ENCODE measurements at regions not wholly inside any gene's neighbourhood (a gene's known extent, or its start where the extent isn't known, plus 50 kb on each side); places are given as distances from the start of the nearest gene placed in this dataset.

DNA sequence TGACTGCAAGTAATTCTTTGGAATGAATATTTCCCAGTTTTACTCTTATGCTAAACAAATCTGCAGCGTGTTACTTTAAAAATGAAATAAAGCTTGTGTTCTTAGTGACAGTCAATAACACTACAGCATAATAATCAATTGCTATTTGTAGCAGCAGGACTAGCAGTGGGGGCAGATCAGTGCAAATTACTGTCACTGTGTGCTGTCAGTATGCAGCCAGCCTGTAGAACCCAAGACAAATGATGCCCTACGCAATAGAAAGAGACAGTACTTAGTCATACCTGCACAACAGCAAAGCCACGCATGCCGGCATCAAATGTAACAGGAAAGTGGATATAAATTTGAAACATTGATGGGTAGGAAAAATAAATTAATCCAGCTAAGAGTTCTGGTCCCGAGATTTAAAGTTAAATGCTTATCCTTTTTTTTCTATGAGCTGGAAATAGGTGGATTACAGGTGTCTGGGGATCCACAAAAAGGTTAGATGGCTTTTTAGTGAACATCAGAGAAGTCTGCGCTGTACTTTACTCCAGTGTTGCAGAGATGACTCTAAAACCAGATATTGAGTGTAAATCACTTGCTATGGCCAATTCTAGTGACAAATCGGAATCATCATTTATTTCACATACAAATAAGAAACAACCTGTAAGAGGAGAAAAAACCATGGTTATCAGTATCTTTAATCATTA lies 812.4 kb upstream of the ZEB2 start:
- Histone ChIP-seq H3K9me3 (ENCODE audit: control insufficient read depth, low read length) (no peaks in the 10 kb centered on the region), H3K27ac (ENCODE audit: low read length, poor library complexity, severe bottlenecking) (no peak overlapping the region), H3K4ac (ENCODE audit: low read depth in 1 of 2, low read length in 2 of 2) (no peak overlapping the region), H4K8ac (ENCODE audit: low read length) (no peak overlapping the region), H2AFZ (ENCODE audit: low read depth, low read length) (no peak overlapping the region), H4K91ac (ENCODE audit: low read length) (no peak overlapping the region), H2AK5ac (ENCODE audit: low read length, severe bottlenecking) (no peak overlapping the region), H3K18ac (ENCODE audit: low read depth in 1 of 2, low read length in 2 of 2) (no peak overlapping the region), H3K4me1 (ENCODE audit: control insufficient read depth, insufficient read depth, low read depth, low read length) (no peaks in the 10 kb centered on the region), H2BK5ac (ENCODE audit: low read depth, low read length, poor library complexity, severe bottlenecking) (no peak overlapping the region), H3K79me1 (replicated peaks; ENCODE audit: low read length, poor library complexity, severe bottlenecking) (no peaks in the 10 kb centered on the region), H2BK15ac (ENCODE audit: low read depth, poor library complexity, severe bottlenecking) (no peak overlapping the region), H3K9ac (ENCODE audit: low read length) (no peak overlapping the region), H2BK120ac (ENCODE audit: low read depth, low read length) (no peak overlapping the region), H3K4me2 (ENCODE audit: low read length, poor library complexity, severe bottlenecking) (no peak overlapping the region), H3K23ac (ENCODE audit: low read length in 2 of 2) (no peak overlapping the region), H3K27me3 (ENCODE audit: control insufficient read depth in 1 of 2, insufficient read depth in 1 of 2, low read length in 2 of 2) (no peaks in the 10 kb centered on the region), H3K14ac (ENCODE audit: low read length in 2 of 2) (no peak overlapping the region), H3K36me3 (ENCODE audit: control insufficient read depth in 1 of 2, insufficient read depth in 2 of 2, low read depth in 1 of 2, low read length in 2 of 2) (no peaks in the 10 kb centered on the region), H3K4me3 (ENCODE audit: insufficient read depth in 1 of 2, low read depth in 1 of 2, low read length in 2 of 2) (no peak overlapping the region), H2BK12ac (ENCODE audit: low read length in 2 of 2) (no peak overlapping the region)
- DNase-seq = no peak
- 82% methylated on average over 6 of the region's 7 CpGs for WGBS

DNA sequence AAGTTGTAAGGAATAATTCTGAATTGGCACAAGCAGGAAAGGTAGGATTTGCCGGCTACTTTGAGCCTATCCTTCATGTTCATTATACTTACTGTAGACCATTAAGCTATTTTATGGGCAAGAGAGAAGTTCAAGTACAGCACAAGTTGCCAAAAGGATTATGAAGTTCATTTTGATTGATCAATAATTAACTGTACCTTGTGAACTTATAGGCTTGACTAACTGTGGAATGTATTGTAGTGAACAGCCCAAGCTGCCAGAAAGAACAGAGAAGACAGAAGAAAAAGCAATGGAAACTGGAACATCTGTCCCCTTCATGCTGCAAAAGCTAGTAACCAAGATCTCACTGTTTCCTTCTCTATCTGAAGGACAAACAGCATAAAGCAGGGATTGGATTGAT lies 810.1 kb upstream of the ZEB2 start:
- Histone ChIP-seq H3K36me3 (ENCODE audit: control insufficient read depth in 1 of 2, insufficient read depth in 2 of 2, low read depth in 1 of 2, low read length in 2 of 2) (no peaks in the 10 kb centered on the region), H3K27ac (ENCODE audit: low read length, poor library complexity, severe bottlenecking) (no peak overlapping the region), H3K9me3 (ENCODE audit: control insufficient read depth, low read length) (no peaks in the 10 kb centered on the region), H3K18ac (ENCODE audit: low read depth in 1 of 2, low read length in 2 of 2) (no peak overlapping the region), H3K79me1 (replicated peaks; ENCODE audit: low read length, poor library complexity, severe bottlenecking) (no peaks in the 10 kb centered on the region), H3K23ac (ENCODE audit: low read length in 2 of 2) (no peak overlapping the region), H4K8ac (ENCODE audit: low read length) (no peak overlapping the region), H2AK5ac (ENCODE audit: low read length, severe bottlenecking) (no peak overlapping the region), H3K4me1 (ENCODE audit: control insufficient read depth, insufficient read depth, low read depth, low read length) (no peaks in the 10 kb centered on the region), H2BK5ac (ENCODE audit: low read depth, low read length, poor library complexity, severe bottlenecking) (no peak overlapping the region), H3K4ac (ENCODE audit: low read depth in 1 of 2, low read length in 2 of 2) (no peak overlapping the region), H2AFZ (ENCODE audit: low read depth, low read length) (no peak overlapping the region), H3K4me3 (ENCODE audit: insufficient read depth in 1 of 2, low read depth in 1 of 2, low read length in 2 of 2) (no peak overlapping the region), H2BK15ac (ENCODE audit: low read depth, poor library complexity, severe bottlenecking) (no peak overlapping the region), H3K14ac (ENCODE audit: low read length in 2 of 2) (no peak overlapping the region), H3K27me3 (ENCODE audit: control insufficient read depth in 1 of 2, insufficient read depth in 1 of 2, low read length in 2 of 2) (no peaks in the 10 kb centered on the region), H3K9ac (ENCODE audit: low read length) (no peak overlapping the region), H4K91ac (ENCODE audit: low read length) (no peak overlapping the region), H2BK120ac (ENCODE audit: low read depth, low read length) (no peak overlapping the region), H2BK12ac (ENCODE audit: low read length in 2 of 2) (no peak overlapping the region), H3K4me2 (ENCODE audit: low read length, poor library complexity, severe bottlenecking) (no peak overlapping the region)
- WGBS = no CpG with 5 or more reads among the region's 1 CpG
- DNase-seq = no peak

DNA sequence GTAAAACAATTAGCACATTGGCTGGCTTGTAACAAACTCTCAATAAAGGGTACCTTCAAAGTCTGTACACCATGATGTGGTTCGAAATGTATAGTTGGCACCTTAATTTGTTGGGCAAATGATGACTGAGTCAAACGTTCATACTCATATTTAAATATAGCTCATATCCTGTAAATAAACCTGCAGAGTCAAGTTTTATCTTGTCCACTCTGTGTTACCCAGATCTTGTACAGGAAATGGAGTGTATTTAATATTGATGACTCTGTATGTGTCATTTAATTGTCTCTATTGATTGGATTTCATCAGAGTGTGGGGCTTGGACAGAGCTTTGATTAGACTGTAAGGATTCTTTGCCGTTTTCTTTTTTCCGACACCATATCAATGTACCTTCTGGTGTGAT lies 805.6 kb upstream of the ZEB2 start:
- H3K9ac ChIP-seq (ENCODE audit: low read length) = no peak overlapping the region
- WGBS = 94% methylated on average over 3 of the region's 4 CpGs
- no peak overlapping the region for H3K14ac ChIP-seq (ENCODE audit: low read length in 2 of 2)
- no peak overlapping the region for H4K8ac ChIP-seq (ENCODE audit: low read length)
- H2AFZ ChIP-seq (ENCODE audit: low read depth, low read length) = no peak overlapping the region
- no peak overlapping the region for H2AK5ac ChIP-seq (ENCODE audit: low read length, severe bottlenecking)
- H4K91ac ChIP-seq (ENCODE audit: low read length) = no peak overlapping the region
- no peak overlapping the region for H2BK15ac ChIP-seq (ENCODE audit: low read depth, poor library complexity, severe bottlenecking)
- no peaks in the 10 kb centered on the region for H3K79me1 ChIP-seq (replicated peaks; ENCODE audit: low read length, poor library complexity, severe bottlenecking)
- H3K4me1 ChIP-seq (ENCODE audit: control insufficient read depth, insufficient read depth, low read depth, low read length) = no peaks in the 10 kb centered on the region
- H3K36me3 ChIP-seq (ENCODE audit: control insufficient read depth in 1 of 2, insufficient read depth in 2 of 2, low read depth in 1 of 2, low read length in 2 of 2) = no peaks in the 10 kb centered on the region
- H3K27me3 ChIP-seq (ENCODE audit: control insufficient read depth in 1 of 2, insufficient read depth in 1 of 2, low read length in 2 of 2) = no peaks in the 10 kb centered on the region
- no peak for DNase-seq
- H2BK5ac ChIP-seq (ENCODE audit: low read depth, low read length, poor library complexity, severe bottlenecking) = no peak overlapping the region
- no peak overlapping the region for H3K4me2 ChIP-seq (ENCODE audit: low read length, poor library complexity, severe bottlenecking)
- no peak overlapping the region for H3K27ac ChIP-seq (ENCODE audit: low read length, poor library complexity, severe bottlenecking)
- no peak overlapping the region for H3K18ac ChIP-seq (ENCODE audit: low read depth in 1 of 2, low read length in 2 of 2)
- no peaks in the 10 kb centered on the region for H3K9me3 ChIP-seq (ENCODE audit: control insufficient read depth, low read length)
- H3K4ac ChIP-seq (ENCODE audit: low read depth in 1 of 2, low read length in 2 of 2) = no peak overlapping the region
- no peak overlapping the region for H3K4me3 ChIP-seq (ENCODE audit: insufficient read depth in 1 of 2, low read depth in 1 of 2, low read length in 2 of 2)
- no peak overlapping the region for H2BK120ac ChIP-seq (ENCODE audit: low read depth, low read length)
- no peak overlapping the region for H2BK12ac ChIP-seq (ENCODE audit: low read length in 2 of 2)
- H3K23ac ChIP-seq (ENCODE audit: low read length in 2 of 2) = no peak overlapping the region

DNA sequence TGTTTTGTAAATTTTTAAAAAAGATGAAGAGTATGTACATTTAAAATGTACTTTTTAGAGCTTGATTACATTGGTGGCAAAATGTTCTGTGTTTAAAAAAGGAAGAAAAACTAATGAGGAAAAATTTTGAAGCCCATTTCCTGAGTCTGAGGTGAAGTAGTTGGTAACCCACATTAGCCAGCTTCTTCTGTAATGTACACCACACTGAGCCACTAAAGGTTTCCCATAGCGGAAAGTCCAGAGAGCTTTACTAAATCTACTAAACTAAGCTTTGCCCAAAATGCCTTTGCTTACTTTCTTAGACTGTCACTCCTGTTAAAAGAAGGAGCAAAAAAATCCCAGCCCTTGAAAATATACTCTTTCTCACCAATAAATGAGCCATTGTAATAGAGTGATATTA lies 804.8 kb upstream of the ZEB2 start:
- H3K4ac ChIP-seq (ENCODE audit: low read depth in 1 of 2, low read length in 2 of 2) = no peak overlapping the region
- no peak overlapping the region for H3K18ac ChIP-seq (ENCODE audit: low read depth in 1 of 2, low read length in 2 of 2)
- H2BK12ac ChIP-seq (ENCODE audit: low read length in 2 of 2) = no peak overlapping the region
- no peak overlapping the region for H3K27ac ChIP-seq (ENCODE audit: low read length, poor library complexity, severe bottlenecking)
- no peak overlapping the region for H4K91ac ChIP-seq (ENCODE audit: low read length)
- no peaks in the 10 kb centered on the region for H3K27me3 ChIP-seq (ENCODE audit: control insufficient read depth in 1 of 2, insufficient read depth in 1 of 2, low read length in 2 of 2)
- H2BK5ac ChIP-seq (ENCODE audit: low read depth, low read length, poor library complexity, severe bottlenecking) = no peak overlapping the region
- H3K36me3 ChIP-seq (ENCODE audit: control insufficient read depth in 1 of 2, insufficient read depth in 2 of 2, low read depth in 1 of 2, low read length in 2 of 2) = no peaks in the 10 kb centered on the region
- no peak overlapping the region for H3K14ac ChIP-seq (ENCODE audit: low read length in 2 of 2)
- H3K79me1 ChIP-seq (replicated peaks; ENCODE audit: low read length, poor library complexity, severe bottlenecking) = no peaks in the 10 kb centered on the region
- no peak overlapping the region for H3K9ac ChIP-seq (ENCODE audit: low read length)
- H2BK15ac ChIP-seq (ENCODE audit: low read depth, poor library complexity, severe bottlenecking) = no peak overlapping the region
- DNase-seq = no peak
- H3K4me2 ChIP-seq (ENCODE audit: low read length, poor library complexity, severe bottlenecking) = no peak overlapping the region
- no peaks in the 10 kb centered on the region for H3K4me1 ChIP-seq (ENCODE audit: control insufficient read depth, insufficient read depth, low read depth, low read length)
- H2BK120ac ChIP-seq (ENCODE audit: low read depth, low read length) = no peak overlapping the region
- whole genome bisulfite sequencing = 100% methylated on average over 1 of the region's 1 CpG
- no peak overlapping the region for H3K4me3 ChIP-seq (ENCODE audit: insufficient read depth in 1 of 2, low read depth in 1 of 2, low read length in 2 of 2)
- no peak overlapping the region for H4K8ac ChIP-seq (ENCODE audit: low read length)
- H3K23ac ChIP-seq (ENCODE audit: low read length in 2 of 2) = no peak overlapping the region
- no peaks in the 10 kb centered on the region for H3K9me3 ChIP-seq (ENCODE audit: control insufficient read depth, low read length)
- H2AFZ ChIP-seq (ENCODE audit: low read depth, low read length) = no peak overlapping the region
- H2AK5ac ChIP-seq (ENCODE audit: low read length, severe bottlenecking) = no peak overlapping the region
